ENCODE measurements at regions not wholly inside any gene's neighbourhood (a gene's known extent, or its start where the extent isn't known, plus 50 kb on each side); places are given as distances from the start of the nearest gene placed in this dataset.
"Not testable (repeated sequence)": the region's sequence is repeated elsewhere in the genome, so short reads cannot be mapped to it uniquely, and the experiment has no call there.

DNA sequence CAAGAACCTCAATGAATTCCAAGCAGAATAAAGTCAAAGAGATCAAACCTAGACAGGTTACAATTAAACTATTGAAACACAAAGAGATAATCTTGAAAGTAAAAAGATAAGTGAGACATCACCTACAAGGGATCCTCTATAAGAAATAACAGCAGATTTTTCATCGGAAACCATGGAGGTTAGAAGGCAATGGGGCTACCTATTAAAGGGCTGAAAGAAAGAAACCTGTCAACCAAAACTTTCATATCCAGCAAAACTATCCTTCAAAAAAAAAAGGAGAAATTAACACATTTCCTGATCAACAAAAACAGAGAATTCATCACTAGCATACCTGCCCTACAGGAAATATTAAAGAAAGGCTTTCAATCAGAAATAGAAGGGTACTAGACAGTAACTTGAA is 244.9 kb downstream of the ARHGAP12 start:
- DNase-seq (ENCODE audit: low spot score), result no peak

GRCh38 chr10:31679936-31680335 is 248.7 kb downstream of the ARHGAP12 start:
- no peak for DNase-seq (ENCODE audit: low spot score)

DNA sequence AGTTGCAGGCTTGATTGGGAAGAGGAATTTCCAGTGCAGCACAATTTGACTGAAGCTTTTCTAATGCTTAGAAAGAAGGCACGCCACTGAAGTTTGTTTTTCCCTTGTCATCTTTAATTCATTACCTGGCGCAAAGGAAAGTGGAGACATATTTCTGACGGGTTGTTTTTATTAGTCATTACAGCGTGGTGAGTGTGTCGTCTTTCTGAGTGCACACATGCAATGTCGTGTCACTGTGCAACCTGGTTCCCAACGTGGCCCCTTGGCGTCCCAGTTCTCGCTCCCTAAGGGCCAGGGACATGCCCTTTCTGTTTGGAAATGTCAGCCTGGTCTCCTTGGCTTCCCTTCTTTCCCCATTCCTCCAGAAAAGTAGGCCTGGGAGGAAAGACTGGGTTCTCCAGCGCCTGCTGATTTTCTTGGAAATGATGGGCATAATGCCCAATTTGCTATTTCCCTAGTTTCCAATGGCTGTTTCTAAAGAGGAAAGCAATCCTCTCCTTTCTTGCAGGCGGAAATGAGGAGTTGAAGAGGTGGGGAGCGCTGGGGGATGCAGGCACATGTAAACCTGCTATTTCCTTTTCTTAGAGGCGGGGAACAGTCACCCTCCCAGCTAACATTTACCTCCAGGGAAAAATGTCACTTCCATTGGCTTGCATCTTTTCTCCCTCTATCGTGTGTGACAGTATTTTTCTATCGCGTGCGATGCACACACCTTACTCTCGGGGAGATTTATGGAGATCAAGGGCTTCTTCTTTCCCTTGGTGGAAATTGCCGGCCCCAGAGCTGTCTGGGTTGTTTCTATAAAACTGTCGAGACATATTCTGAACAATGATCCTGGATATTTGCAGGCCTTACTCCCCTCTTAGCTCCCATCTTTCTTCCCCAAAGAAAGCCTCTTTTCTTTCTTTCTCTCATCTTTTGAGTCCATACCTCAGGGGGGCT is 249.8 kb downstream of the ARHGAP12 start:
- DNase-seq (ENCODE audit: low spot score), result no peak

DNA sequence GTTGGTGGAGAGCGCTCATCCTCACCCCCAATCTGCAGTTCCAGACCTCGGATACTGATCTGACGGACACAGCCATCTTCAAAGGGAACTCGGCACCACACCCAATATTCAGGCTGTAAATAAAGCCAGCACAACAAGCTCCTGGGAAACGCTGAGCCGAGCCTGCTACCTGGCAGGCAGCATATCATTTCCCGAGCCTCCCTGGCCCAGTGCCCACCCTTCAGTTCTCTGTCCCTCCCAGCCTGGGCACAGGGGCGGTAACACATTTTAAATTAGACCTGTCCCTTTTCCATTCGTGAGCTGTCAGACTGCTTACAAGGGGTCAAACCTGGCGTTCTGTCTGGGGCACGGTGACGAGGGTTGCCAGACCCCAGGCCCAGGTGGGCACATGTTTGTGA is 250.5 kb downstream of the ARHGAP12 start:
- no peak for DNase-seq (ENCODE audit: low spot score)

GRCh38 chr10:31677195-31678138 is 251.2 kb downstream of the ARHGAP12 start:
- DNase-seq (ENCODE audit: low spot score), result no peak

GRCh38 chr10:31675726-31676125 is 252.9 kb downstream of the ARHGAP12 start:
- no peak for DNase-seq (ENCODE audit: low spot score)

DNA sequence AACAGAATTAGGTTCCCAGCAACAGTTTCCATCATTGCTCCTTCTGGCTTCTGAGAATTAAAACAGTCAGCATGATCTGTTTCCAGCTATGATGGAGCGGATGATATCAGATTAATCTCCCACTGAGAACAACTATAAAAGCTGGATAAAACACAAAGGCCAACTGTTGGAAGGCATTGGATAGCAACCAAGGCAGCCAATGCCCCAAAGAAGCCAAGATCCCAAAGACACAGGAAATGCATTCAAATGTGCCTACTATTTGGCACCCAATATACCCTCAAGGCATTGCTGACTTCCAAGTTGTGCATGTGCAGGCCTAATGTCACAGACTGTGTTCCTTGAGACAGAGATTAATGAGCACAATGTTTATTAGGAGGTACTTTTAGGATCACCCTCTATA is 259.3 kb downstream of the ARHGAP12 start:
- no peak for DNase-seq (ENCODE audit: low spot score)

DNA sequence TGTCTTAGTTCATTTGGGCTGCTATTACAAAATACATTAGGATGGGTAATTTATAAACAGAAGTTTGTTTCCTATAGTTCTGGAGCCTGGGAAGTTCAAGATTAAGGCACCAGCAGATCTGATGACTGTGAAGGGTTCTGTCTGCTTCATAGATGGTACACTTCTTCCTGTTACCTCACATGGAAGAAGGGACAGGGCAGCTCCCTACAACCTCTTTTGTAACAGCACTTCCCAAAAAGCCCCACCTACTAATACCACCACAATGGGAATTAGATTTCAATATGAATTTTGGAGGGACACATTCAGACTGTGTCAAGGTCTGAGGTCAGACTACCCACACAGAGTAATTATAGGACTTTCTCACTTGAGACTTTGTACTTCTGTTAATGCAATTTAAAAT is 260.3 kb downstream of the ARHGAP12 start:
- no peak for DNase-seq (ENCODE audit: low spot score)

DNA sequence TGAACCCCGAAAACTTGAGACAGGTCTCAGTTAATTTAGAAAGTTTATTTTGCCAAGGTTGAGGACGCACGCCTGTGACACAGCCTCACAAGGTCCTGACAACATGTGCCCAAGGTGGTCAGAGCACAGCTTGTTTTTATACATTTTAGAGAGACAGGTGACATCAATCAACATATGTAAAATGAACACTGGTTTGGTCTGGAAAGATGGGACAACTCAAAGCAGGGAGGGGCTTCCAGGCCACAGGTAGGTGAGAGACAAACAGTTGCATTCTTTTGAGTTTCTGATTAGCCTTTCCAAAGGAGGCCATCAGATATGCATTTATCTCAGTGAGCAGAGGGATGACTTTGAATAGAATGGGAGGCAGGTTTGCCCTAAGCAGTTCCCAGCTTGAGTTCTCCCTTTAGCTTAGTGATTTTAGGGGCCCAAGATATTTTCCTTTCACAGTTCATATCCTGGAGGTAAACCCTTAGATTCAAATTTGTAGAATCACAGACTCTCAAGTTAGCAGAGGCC is 262.8 kb downstream of the ARHGAP12 start:
- DNase-seq (ENCODE audit: low spot score), result not testable (repeated sequence)

- DNase-seq (ENCODE audit: low spot score), result no peak
Measured at GRCh38 chr10:31664803-31665202, 263.8 kb downstream of the ARHGAP12 start.

DNA sequence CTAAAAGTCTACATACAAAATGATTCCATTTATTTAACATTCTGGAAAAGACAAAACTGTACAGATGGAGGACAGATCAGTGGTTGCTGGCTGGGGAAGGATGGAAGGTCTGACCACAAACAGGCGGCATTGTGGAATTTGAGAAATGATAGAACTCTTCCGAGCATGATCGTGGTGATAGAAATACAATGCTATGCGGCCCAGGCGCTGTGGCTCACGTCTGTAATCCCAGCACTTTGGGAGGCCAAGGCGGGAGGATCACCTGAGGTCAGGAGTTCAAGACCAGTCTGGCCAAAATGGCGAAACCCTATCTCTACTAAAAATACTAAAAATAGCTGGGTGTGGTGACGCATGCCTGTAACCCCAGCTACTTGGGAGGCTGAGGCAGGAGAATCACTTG is 264.6 kb downstream of the ARHGAP12 start:
- not testable (repeated sequence) for DNase-seq (ENCODE audit: low spot score)

GRCh38 chr10:31660300-31660699 is 268.3 kb downstream of the ARHGAP12 start:
- DNase-seq (ENCODE audit: low spot score), result no peak

DNA sequence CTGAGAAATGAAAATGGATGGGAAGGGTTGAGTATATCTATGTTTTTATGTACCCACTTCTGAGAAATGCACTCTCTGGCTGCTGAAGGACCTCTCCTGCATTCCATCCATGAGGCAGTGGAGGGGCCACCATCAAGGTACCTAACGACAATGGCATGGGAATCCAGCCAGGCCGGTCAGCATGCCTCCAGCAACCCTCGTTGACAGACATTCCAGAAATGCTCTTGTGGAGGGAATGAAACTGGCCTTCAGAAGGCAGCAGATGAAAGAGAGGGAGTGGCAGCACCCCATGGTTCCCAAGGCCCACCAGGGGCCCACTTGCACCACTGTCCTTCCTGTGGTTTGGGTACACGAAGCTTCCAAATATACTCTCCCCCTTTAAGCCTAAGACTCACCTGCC is 269.0 kb downstream of the ARHGAP12 start:
- no peak for DNase-seq (ENCODE audit: low spot score)

- DNase-seq (ENCODE audit: low spot score), result no peak
Measured at GRCh38 chr10:31657434-31657872, 271.2 kb downstream of the ARHGAP12 start.

DNA sequence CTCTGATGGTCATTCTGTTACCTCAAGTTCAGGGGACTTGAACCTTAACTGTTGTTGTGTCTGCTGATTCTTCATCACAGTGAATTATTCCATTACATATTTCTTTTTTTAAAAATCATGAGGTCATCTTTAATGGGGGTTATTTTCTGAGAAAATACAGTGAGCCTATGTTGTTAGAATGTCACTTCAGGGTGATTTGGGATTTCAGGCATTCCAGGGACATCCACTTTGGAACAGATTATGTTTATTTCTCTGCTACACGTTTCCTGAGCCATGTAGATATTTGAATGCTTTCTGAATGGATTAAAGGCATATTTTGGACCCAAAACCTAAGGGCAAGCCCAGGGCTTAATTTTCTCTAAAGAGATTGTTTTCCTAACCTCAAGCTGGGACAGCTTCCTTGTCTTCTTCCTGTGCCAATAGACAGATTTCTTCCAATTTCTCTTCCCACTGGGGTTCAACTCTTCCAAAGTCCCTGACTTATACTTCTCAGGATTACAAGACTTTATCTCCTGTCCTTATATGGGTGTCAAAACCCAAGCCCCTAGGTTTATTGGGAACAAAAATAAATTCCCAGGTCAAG is 271.7 kb downstream of the ARHGAP12 start:
- DNase-seq (ENCODE audit: low spot score), result no peak

DNA sequence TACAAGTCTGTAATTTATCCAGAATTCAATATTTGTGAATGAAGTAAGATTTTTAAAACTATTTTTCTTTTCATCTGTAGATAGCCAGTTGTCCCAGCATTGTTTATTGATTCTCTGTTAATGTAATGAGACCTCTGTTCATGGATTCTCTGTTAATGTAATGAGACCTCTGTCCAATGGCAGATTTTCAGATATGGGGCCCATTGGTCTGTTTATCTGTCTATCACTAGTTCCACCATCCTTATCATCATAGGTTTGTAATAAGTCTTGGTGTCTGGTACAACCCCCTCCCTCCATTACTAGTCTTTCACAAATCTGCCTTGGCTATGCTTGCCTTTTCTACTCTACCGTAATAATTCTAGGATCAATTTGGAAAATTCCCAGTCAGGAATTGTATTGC is 276.6 kb downstream of the ARHGAP12 start:
- DNase-seq (ENCODE audit: low spot score), result no peak

GRCh38 chr10:31650010-31650409 is 278.6 kb downstream of the ARHGAP12 start:
- no peak for DNase-seq (ENCODE audit: low spot score)

GRCh38 chr10:31648966-31649365 is 279.7 kb downstream of the ARHGAP12 start:
- no peak for DNase-seq (ENCODE audit: low spot score)

GRCh38 chr10:31647861-31648260 is 280.8 kb downstream of the ARHGAP12 start:
- no peak for DNase-seq (ENCODE audit: low spot score)

GRCh38 chr10:31646519-31646918 is 282.1 kb downstream of the ARHGAP12 start:
- DNase-seq (ENCODE audit: low spot score), result no peak

- DNase-seq (ENCODE audit: low spot score), result no peak
Measured at GRCh38 chr10:31645786-31646185, 282.8 kb downstream of the ARHGAP12 start.
